MCF 10A (cell line): ENCODE measurements at regions not wholly inside any gene's neighbourhood (a gene's known extent, or its start where the extent isn't known, plus 50 kb on each side); places are given as distances from the start of the nearest gene placed in this dataset.

ENCODE experiments used
- BruUV-seq: library from RNA; stranded (reverse); fragments of 400-500 nt; replicated peaks from 2 replicates; lab custom pipeline; 2021; lab: Mats Ljungman, UMichigan
- CTCF ChIA-PET: fragments of 300-600 bp; sonication (Branson Sonifier 250); formaldehyde crosslinking; extraction: SDS; loops from one replicate; lab custom pipeline; 2021; ENCODE audit warnings: antibody characterized with exemption, inconsistent platforms; lab: Yijun Ruan, JAX
- POLR2A ChIA-PET: fragments of 300-600, 350-650 bp; sonication (Branson Sonifier 250); formaldehyde crosslinking; extraction: SDS; loops from one replicate; lab custom pipeline; 2020; ENCODE audit warnings: antibody characterized with exemption, inconsistent platforms; lab: Yijun Ruan, JAX
- DNase-seq: peaks from one replicate; pipeline ENCODE4 v3.0.0-alpha.2; 2018; ENCODE audit not compliant: unreplicated experiment
- H3K27ac Mint-ChIP-seq: one replicate; pipeline ENCODE4 v1.8.0; 2022; ENCODE audit warnings: mild to moderate bottlenecking, low read depth, mixed read lengths; ENCODE audit not compliant: unreplicated experiment
- H3K27me3 Mint-ChIP-seq: one replicate; pipeline ENCODE4 v1.8.0; 2022; ENCODE audit warnings: mixed read lengths; ENCODE audit not compliant: insufficient read depth, unreplicated experiment
- H3K36me3 Mint-ChIP-seq: one replicate; pipeline ENCODE4 v1.8.0; 2022; ENCODE audit warnings: mild to moderate bottlenecking, moderate library complexity, mixed read lengths; ENCODE audit not compliant: insufficient read depth, unreplicated experiment
- H3K4me1 Mint-ChIP-seq: one replicate; pipeline ENCODE4 v1.8.0; 2022; ENCODE audit warnings: mixed read lengths; ENCODE audit not compliant: insufficient read depth, unreplicated experiment
- H3K4me3 Mint-ChIP-seq: one replicate; pipeline ENCODE4 v1.8.0; 2022; ENCODE audit warnings: mild to moderate bottlenecking, moderate library complexity, mixed read lengths; ENCODE audit not compliant: unreplicated experiment
- H3K9me3 Mint-ChIP-seq: one replicate; pipeline ENCODE4 v1.8.0; 2022; ENCODE audit warnings: mixed read lengths; ENCODE audit not compliant: unreplicated experiment
- intact Hi-C: fragments of 100-400 bp; cut with micrococcal nuclease; formaldehyde crosslinking; loops from 2 replicates; pipeline ENCODE4 v1.14.1; 2022
- TF ChIP-seq, protein P1 (sequence below): fragments of 200-600 bp; IDR thresholded peaks from one replicate; pipeline ENCODE4 v1.8.0; 2022; ENCODE audit warnings: antibody characterized with exemption, mild to moderate bottlenecking; ENCODE audit not compliant: unreplicated experiment

DNA sequence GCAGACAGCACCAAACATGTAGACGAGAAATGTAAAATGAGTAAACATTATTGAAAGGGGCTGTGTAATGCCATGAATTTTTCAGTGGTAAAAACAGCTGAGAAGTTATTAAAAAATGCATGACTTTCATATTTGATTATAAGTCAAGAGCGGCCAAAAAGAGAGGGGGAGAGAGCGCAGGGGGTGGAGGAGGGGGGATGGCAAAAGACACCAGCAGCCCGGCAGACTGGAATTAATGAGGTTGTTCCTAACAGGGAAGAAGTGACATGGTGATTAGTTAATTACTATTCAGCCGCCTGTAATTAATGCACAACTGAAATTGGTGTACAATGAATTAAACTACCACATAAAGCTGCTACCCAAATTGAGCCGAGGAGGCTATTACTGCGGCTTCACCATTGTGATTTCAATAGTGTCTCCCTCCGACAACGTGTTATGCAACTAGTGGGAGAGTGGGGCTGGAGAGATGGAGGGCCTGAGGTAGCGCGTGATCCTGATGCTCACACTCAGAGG lies 89.1 kb upstream of the VSTM2B start:
- ChIA-PET POLR2A (no interaction called here), CTCF (no interaction called here)
- intact Hi-C loops, result no loop called here

GRCh38 chr19:29439021-29439420 lies 86.8 kb upstream of the VSTM2B start:
- Mint-ChIP-seq H3K27ac (no peak overlapping the region), H3K4me1 (no peaks in the 10 kb centered on the region), H3K36me3 (no peaks in the 10 kb centered on the region), H3K27me3 (no peaks in the 10 kb centered on the region), H3K9me3 (peaks cover 23% of the 10 kb centered on the region), H3K4me3 (no peak overlapping the region)
- POLR2A ChIA-PET, result no interaction called here
- TF ChIP-seq, protein P1, sequence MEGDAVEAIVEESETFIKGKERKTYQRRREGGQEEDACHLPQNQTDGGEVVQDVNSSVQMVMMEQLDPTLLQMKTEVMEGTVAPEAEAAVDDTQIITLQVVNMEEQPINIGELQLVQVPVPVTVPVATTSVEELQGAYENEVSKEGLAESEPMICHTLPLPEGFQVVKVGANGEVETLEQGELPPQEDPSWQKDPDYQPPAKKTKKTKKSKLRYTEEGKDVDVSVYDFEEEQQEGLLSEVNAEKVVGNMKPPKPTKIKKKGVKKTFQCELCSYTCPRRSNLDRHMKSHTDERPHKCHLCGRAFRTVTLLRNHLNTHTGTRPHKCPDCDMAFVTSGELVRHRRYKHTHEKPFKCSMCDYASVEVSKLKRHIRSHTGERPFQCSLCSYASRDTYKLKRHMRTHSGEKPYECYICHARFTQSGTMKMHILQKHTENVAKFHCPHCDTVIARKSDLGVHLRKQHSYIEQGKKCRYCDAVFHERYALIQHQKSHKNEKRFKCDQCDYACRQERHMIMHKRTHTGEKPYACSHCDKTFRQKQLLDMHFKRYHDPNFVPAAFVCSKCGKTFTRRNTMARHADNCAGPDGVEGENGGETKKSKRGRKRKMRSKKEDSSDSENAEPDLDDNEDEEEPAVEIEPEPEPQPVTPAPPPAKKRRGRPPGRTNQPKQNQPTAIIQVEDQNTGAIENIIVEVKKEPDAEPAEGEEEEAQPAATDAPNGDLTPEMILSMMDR, result no peak
- CTCF ChIA-PET, result no interaction called here
- DNase-seq, result no peak
- BruUV-seq, result no TSS peak
- intact Hi-C loops, result no loop called here

More for the DNA sequence above, 89.1 kb upstream of the VSTM2B start:
- no peaks in the 10 kb centered on the region for H3K36me3 Mint-ChIP-seq
- peaks cover 24% of the 10 kb centered on the region for H3K9me3 Mint-ChIP-seq
- no peaks in the 10 kb centered on the region for H3K27me3 Mint-ChIP-seq
- H3K4me1 Mint-ChIP-seq, result no peaks in the 10 kb centered on the region
- no peak overlapping the region for H3K4me3 Mint-ChIP-seq
- DNase-seq, result no peak
- BruUV-seq, result no TSS peak
- TF ChIP-seq, protein P1, result no peak
- H3K27ac Mint-ChIP-seq, result no peak overlapping the region

DNA sequence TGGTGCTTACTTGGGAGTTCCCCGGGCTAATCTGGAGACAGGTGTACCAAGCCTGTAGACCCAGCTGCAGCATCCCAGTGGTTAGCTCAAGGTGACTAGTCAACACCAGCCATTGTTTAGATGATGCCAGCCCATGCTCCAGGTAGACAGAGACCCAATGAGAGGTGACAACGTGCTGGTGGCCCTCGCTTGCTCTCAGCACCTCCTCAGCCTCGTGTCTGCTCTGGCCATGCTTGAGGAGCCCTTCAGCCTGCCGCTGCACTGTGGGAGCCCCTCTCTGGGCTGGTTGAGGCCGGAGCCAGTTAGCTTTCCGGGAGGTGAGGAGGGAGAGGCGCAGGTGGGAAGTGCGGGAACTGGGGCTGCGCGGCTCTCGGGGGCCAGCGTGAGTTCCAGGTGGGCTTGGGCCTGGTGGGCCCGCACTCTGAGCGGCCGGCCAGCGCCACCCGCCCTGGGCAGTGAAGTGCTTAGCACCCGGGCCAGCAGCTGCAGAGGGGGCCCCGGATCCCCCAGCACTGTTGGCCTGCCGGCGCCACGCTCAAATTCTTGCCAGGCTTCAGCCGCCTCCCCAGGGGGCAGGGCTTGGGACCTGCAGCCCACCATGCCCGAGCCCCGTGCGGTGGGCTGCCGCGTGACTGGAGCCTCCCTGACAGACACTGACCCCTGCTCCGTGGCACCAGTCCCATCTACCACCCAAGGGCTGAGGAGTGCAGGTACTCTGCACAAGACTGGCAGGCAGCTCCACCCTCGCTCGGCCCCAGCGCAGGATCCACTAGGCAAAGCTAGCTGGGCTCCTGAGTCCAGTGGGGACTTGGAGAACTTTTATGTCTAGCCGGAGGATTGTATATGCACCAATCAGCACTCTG lies 85.9 kb upstream of the VSTM2B start:
- Mint-ChIP-seq H3K9me3 (peaks cover 25% of the 10 kb centered on the region), H3K4me3 (no peak overlapping the region), H3K4me1 (no peaks in the 10 kb centered on the region), H3K27ac (no peak overlapping the region), H3K27me3 (no peaks in the 10 kb centered on the region), H3K36me3 (no peaks in the 10 kb centered on the region)
- no TSS peak for BruUV-seq
- TF ChIP-seq, protein P1, result no peak
- intact Hi-C loops, result no loop called here
- DNase-seq, result no peak
- ChIA-PET CTCF (no interaction called here), POLR2A (no interaction called here)

DNA sequence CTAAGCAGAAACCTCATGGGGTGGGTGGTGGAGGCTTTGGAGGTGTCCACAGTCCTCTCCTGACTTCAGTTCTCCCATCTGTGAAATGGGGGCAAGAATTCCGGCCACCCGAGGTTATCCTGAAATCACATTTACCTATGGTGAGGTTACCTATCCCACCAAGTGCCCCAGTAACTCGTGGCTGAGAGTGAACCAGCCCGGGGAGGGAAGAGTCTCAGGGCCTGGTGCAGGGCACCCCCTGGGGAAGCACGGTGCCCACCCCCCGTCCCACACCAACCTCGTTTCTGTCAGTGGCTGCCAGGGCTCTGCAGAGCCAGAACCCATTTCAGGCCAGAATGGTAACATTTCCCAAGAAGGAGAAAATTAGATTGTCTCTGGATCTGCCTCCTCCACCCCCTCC lies 83.7 kb upstream of the VSTM2B start:
- H3K4me3 Mint-ChIP-seq, result no peak overlapping the region
- no TSS peak for BruUV-seq

More for the DNA sequence above, 83.7 kb upstream of the VSTM2B start:
- ChIA-PET CTCF (no interaction called here), POLR2A (no interaction called here)
- Mint-ChIP-seq H3K36me3 (no peaks in the 10 kb centered on the region), H3K27me3 (no peaks in the 10 kb centered on the region), H3K9me3 (peaks cover 16% of the 10 kb centered on the region), H3K27ac (no peak overlapping the region), H3K4me1 (no peaks in the 10 kb centered on the region)
- intact Hi-C loops, result no loop called here
- TF ChIP-seq, protein P1, result no peak
- DNase-seq, result no peak
